HepG2 (cell line): ENCODE measurements at regions not wholly inside any gene's neighbourhood (a gene's known extent, or its start where the extent isn't known, plus 50 kb on each side); places are given as distances from the start of the nearest gene placed in this dataset.

Experiments
- ATAC-seq: fragments of 200-7000 bp; cut with Tn5 transposase; 3 replicates; pipeline ENCODE4 v1.9.1; 2020; ENCODE audit warnings: mild to moderate bottlenecking, moderate library complexity
- BruUV-seq: library from RNA; stranded (reverse); fragments of 400-500 nt; replicated peaks from 2 replicates; lab custom pipeline; 2021; lab: Mats Ljungman, UMichigan
- CTCF ChIA-PET: fragments of 300-600 bp; formaldehyde crosslinking; extraction: SDS; loops from one replicate; lab custom pipeline; 2021; ENCODE audit warnings: low total read pairs, inconsistent platforms, low intra/inter-chr PET ratio; lab: Yijun Ruan, JAX
- POLR2A ChIA-PET: fragments of 350-600 bp; sonication (Branson Sonifier 250); formaldehyde crosslinking; loops from one replicate; lab custom pipeline; 2020; ENCODE audit warnings: antibody characterized with exemption, inconsistent platforms; lab: Yijun Ruan, JAX
- DNase-seq: peaks from one replicate; pipeline ENCODE4 v3.0.0-alpha.2; 2015; ENCODE audit warnings: low spot score
- FAIRE-seq: peaks from 3 replicates; lab custom pipeline; 2011; peaks lifted over from hg19 to GRCh38; lab: Jason Lieb, UNC
- H2AFZ ChIP-seq: one replicate; pipeline ENCODE4 v1.6.1; 2011; ENCODE audit warnings: low read length, inconsistent platforms
- H3K27ac ChIP-seq: fragments of 300-600 bp; 3 replicates; pipeline ENCODE4 v1.8.0; 2011; ENCODE audit warnings: mixed run types, mild to moderate bottlenecking, mixed read lengths, low read length, inconsistent platforms; ENCODE audit not compliant: insufficient read depth; ENCODE audit errors: extremely low read length
- H3K27me3 ChIP-seq, 2 experiments: fragments of 200-600 bp in 1 of 2; 2 replicates in 1 of 2; 3 replicates in 1 of 2; pipeline versions ENCODE4 v1.6.0 to v1.8.0; 2011; ENCODE audit warnings: low read length in 2 of 2, mild to moderate bottlenecking in 2 of 2, moderate library complexity in 2 of 2, inconsistent platforms in 1 of 2; ENCODE audit not compliant: insufficient read depth in 2 of 2, control insufficient read depth in 1 of 2
- H3K36me3 ChIP-seq, 2 experiments: fragments of 200-600 bp in 1 of 2; replicated peaks in 1 of 2; 2 replicates in 1 of 2; 3 replicates in 1 of 2; pipeline versions ENCODE4 v1.5.1 to v1.8.0; 2011; ENCODE audit warnings: low read length in 2 of 2, inconsistent platforms in 1 of 2; ENCODE audit not compliant: insufficient read depth in 2 of 2, control insufficient read depth in 1 of 2
- H3K4me1 ChIP-seq: 2 replicates; pipeline ENCODE4 v1.5.1; 2012; ENCODE audit warnings: low read length, inconsistent platforms; ENCODE audit not compliant: insufficient read depth
- H3K4me2 ChIP-seq: 2 replicates; pipeline ENCODE4 v1.6.0; 2011; ENCODE audit warnings: low read depth, low read length, inconsistent platforms
- H3K4me3 ChIP-seq, 3 experiments: fragments of 200-600 bp in 1 of 3; sonication (generic), shearing (Covaris generic) in 1 of 3; replicated peaks in 1 of 3; 2 replicates each; pipeline ENCODE4 v1.5.1; 2011 to 2016; ENCODE audit warnings: low read length in 3 of 3, inconsistent platforms in 2 of 3, low read depth in 2 of 3, mild to moderate bottlenecking in 2 of 3, control low read depth in 1 of 3, mixed read lengths in 1 of 3; ENCODE audit not compliant: insufficient read depth in 1 of 3
- H3K79me2 ChIP-seq: one replicate; pipeline ENCODE4 v1.6.1; 2011; ENCODE audit warnings: low read length, inconsistent platforms; ENCODE audit not compliant: insufficient read depth
- H3K9ac ChIP-seq: 2 replicates; pipeline ENCODE4 v1.6.0; 2011; ENCODE audit warnings: mild to moderate bottlenecking, low read depth, low read length, inconsistent platforms; ENCODE audit not compliant: insufficient read depth
- H3K9me3 ChIP-seq: 2 replicates; pipeline ENCODE4 v1.5.1; 2012; ENCODE audit warnings: mild to moderate bottlenecking, low read length
- H4K20me1 ChIP-seq: 2 replicates; pipeline ENCODE4 v1.6.0; 2011; ENCODE audit warnings: inconsistent platforms, mild to moderate bottlenecking, low read length, moderate library complexity; ENCODE audit not compliant: insufficient read depth
- BCL6 ChIP-seq: IDR thresholded peaks from 2 replicates; pipeline ENCODE4 v1.6.1; 2016; ENCODE audit warnings: missing genetic modification reagents, missing compliant biosample characterization
- CENPT ChIP-seq: sonication (generic); formaldehyde crosslinking; IDR thresholded peaks from 2 replicates; pipeline ENCODE4 v1.8.0; 2022; ENCODE audit warnings: low read depth, mild to moderate bottlenecking, moderate library complexity, missing genetic modification reagents
- CREB1 ChIP-seq, 2 experiments: fragments of 450-650 bp in 1 of 2; IDR thresholded peaks; 2 replicates each; pipeline ENCODE4 v1.6.1; 2016 to 2017; ENCODE audit warnings: control low read depth in 1 of 2, mild to moderate bottlenecking in 1 of 2, missing compliant biosample characterization in 1 of 2, missing genetic modification characterization in 1 of 2
- FOXO4 ChIP-seq: sonication (generic); formaldehyde crosslinking; conservative IDR thresholded peaks from 2 replicates; pipeline ENCODE4 v1.8.1; 2023; ENCODE audit warnings: missing genetic modification reagents
- HNF1A ChIP-seq, 2 experiments: sonication (generic) in 1 of 2; formaldehyde crosslinking in 1 of 2; IDR thresholded peaks; 2 replicates each; pipeline versions ENCODE4 v1.4.0 to v1.6.1; 2016 to 2020; ENCODE audit warnings: borderline replicate concordance in 1 of 2, low read depth in 1 of 2, mild to moderate bottlenecking in 1 of 2, missing genetic modification reagents in 1 of 2
- MEIS2 ChIP-seq: sonication (generic); formaldehyde crosslinking; IDR thresholded peaks from 2 replicates; pipeline ENCODE4 v1.9.0; 2021; ENCODE audit warnings: mild to moderate bottlenecking, missing genetic modification reagents
- MXD1 ChIP-seq: sonication (generic); formaldehyde crosslinking; IDR thresholded peaks from 2 replicates; pipeline ENCODE4 v1.4.0; 2020; ENCODE audit warnings: mild to moderate bottlenecking, missing genetic modification reagents
- POLR2AphosphoS5 ChIP-seq: IDR thresholded peaks from 2 replicates; pipeline ENCODE4 v1.6.1; 2012; ENCODE audit warnings: low read depth, low read length
- PREB ChIP-seq: sonication (generic); formaldehyde crosslinking; IDR thresholded peaks from 2 replicates; pipeline ENCODE4 v1.4.0; 2020; ENCODE audit warnings: missing genetic modification reagents
- RAD21 ChIP-seq: fragments of 450-650 bp; formaldehyde crosslinking; IDR thresholded peaks from 2 replicates; pipeline ENCODE4 v1.5.0; 2020; ENCODE audit warnings: mild to moderate bottlenecking
- TBL1XR1 ChIP-seq: fragments of 150-350 bp; IDR thresholded peaks from 2 replicates; pipeline ENCODE4 v1.6.1; 2014; ENCODE audit warnings: borderline replicate concordance, low read length; ENCODE audit not compliant: partially characterized antibody
- ZNF460 ChIP-seq: sonication (generic); formaldehyde crosslinking; IDR thresholded peaks from 2 replicates; pipeline ENCODE4 v1.5.1; 2020; ENCODE audit warnings: missing genetic modification reagents, mild to moderate bottlenecking, borderline replicate concordance
- ZNF512B ChIP-seq: sonication (generic); formaldehyde crosslinking; IDR thresholded peaks from 2 replicates; pipeline ENCODE4 v1.5.1; 2020; ENCODE audit warnings: missing genetic modification reagents, mild to moderate bottlenecking, borderline replicate concordance
- ZNF552 ChIP-seq: sonication (generic); formaldehyde crosslinking; IDR thresholded peaks from 2 replicates; pipeline ENCODE4 v1.9.0; 2022; ENCODE audit warnings: missing genetic modification reagents, mild to moderate bottlenecking, borderline replicate concordance
- ZNF891 ChIP-seq: sonication (generic); formaldehyde crosslinking; IDR thresholded peaks from 2 replicates; pipeline ENCODE4 v1.5.0; 2020; ENCODE audit warnings: mild to moderate bottlenecking, missing genetic modification reagents
- WGBS: methylation state at CpG from one replicate; pipeline ENCODE4 v1.1.6; 2017; ENCODE audit warnings: low lambda C conversion rate; 5-methylcytosine and 5-hydroxymethylcytosine counted together
- in situ Hi-C: cut with HindIII; loops from 2 replicates; pipeline ENCODE4 v1.10.0; 2017; ENCODE audit warnings: low pct_unique_long_range_greater_than_20kb; ENCODE audit not compliant: extremely low pct_ligation_motif_present
- intact Hi-C: fragments of 100-400 bp; cut with micrococcal nuclease; formaldehyde crosslinking; loops from one replicate; pipeline ENCODE4 v1.10.0; 2022; ENCODE audit not compliant: unreplicated experiment

- Histone ChIP-seq H4K20me1 (no peaks in the 10 kb centered on the region), H3K9ac (no peak overlapping the region), H3K36me3 (no peaks in the 10 kb centered on the region), H3K4me3 (no peak overlapping the region), H2AFZ (no peak overlapping the region), H3K79me2 (no peaks in the 10 kb centered on the region), H3K27me3 (no peaks in the 10 kb centered on the region), H3K9me3 (peaks cover 37% of the 10 kb centered on the region), H3K27ac (no peak overlapping the region), H3K4me1 (no peaks in the 10 kb centered on the region), H3K4me2 (no peak overlapping the region)
- in situ Hi-C loops, result no loop called here
- WGBS, result 28% methylated on average over 4 of the region's 4 CpGs
- intact Hi-C loops, result no loop called here
- DNase-seq (no peak), ATAC-seq (no peak), FAIRE-seq (no peak)
- ChIA-PET CTCF (no interaction called here), POLR2A (no interaction called here)
- no TSS peak for BruUV-seq
- TF ChIP-seq MEIS2 (CRISPR knock-in tag) (no peak), CENPT (CRISPR knock-in tag) (no peak), ZNF552 (CRISPR knock-in tag) (no peak), ZNF891 (CRISPR knock-in tag) (no peak), MXD1 (CRISPR knock-in tag) (no peak), BCL6 (CRISPR knock-in tag) (no peak), POLR2AphosphoS5 (no peak), ZNF512B (CRISPR knock-in tag) (no peak), CREB1 (IDR thresholded peaks at IDR 0.05) (no peak), CREB1 (CRISPR knock-in tag; IDR thresholded peaks at IDR 0.05) (no peak), HNF1A (IDR thresholded peaks at IDR 0.05; ENCODE audit: low read depth) (no peak), HNF1A (CRISPR knock-in tag; IDR thresholded peaks at IDR 0.05; ENCODE audit: borderline replicate concordance) (no peak), RAD21 (CRISPR knock-in tag) (no peak), PREB (CRISPR knock-in tag) (no peak), ZNF460 (CRISPR knock-in tag) (no peak), FOXO4 (CRISPR knock-in tag) (no peak), TBL1XR1 (no peak)
Observed at GRCh38 chr12:86985298-86985697, 729.1 kb upstream of the MGAT4C start.
